A673 (cell line): ENCODE measurements at regions not wholly inside any gene's neighbourhood (a gene's known extent, or its start where the extent isn't known, plus 50 kb on each side); places are given as distances from the start of the nearest gene placed in this dataset.

ENCODE experiments used
- BruUV-seq: library from RNA; stranded (reverse); fragments of 400-500 nt; replicated peaks from 2 replicates; lab custom pipeline; 2021; lab: Mats Ljungman, UMichigan
- CTCF ChIA-PET: fragments of 300-600 bp; sonication (Branson Sonifier 250); formaldehyde crosslinking; loops from one replicate; lab custom pipeline; 2022; ENCODE audit warnings: antibody characterized with exemption; lab: Charles Lee
- POLR2A ChIA-PET: fragments of 300-600 bp; sonication (Branson Sonifier 250); formaldehyde crosslinking; loops from one replicate; lab custom pipeline; 2022; ENCODE audit warnings: antibody characterized with exemption; ENCODE audit not compliant: low non-redundant PET; lab: Charles Lee
- DNase-seq: peaks from one replicate; pipeline ENCODE4 v3.0.0-alpha.2; 2015; ENCODE audit warnings: low spot score
- H3K27ac ChIP-seq: fragments of 200-600 bp; sonication (generic); 2 replicates; pipeline ENCODE4 v1.5.1; 2016; ENCODE audit warnings: mixed run types, low read depth, mild to moderate bottlenecking, mixed read lengths, antibody characterized with exemption, low read length; ENCODE audit not compliant: poor library complexity, severe bottlenecking
- H3K27me3 ChIP-seq: fragments of 200-600 bp; sonication (generic); replicated peaks from 2 replicates; pipeline ENCODE4 v1.6.1; 2017; ENCODE audit warnings: mixed run types, low read depth, mild to moderate bottlenecking, mixed read lengths, antibody characterized with exemption, low read length; ENCODE audit not compliant: insufficient read depth, poor library complexity
- H3K36me3 ChIP-seq: fragments of 200-600 bp; sonication (generic); 2 replicates; pipeline ENCODE4 v1.6.1; 2016; ENCODE audit warnings: mixed run types, mild to moderate bottlenecking, mixed read lengths, antibody characterized with exemption, low read length; ENCODE audit not compliant: insufficient read depth, poor library complexity, severe bottlenecking
- H3K4me1 ChIP-seq: fragments of 200-600 bp; sonication (generic); 2 replicates; pipeline ENCODE4 v1.6.1; 2017; ENCODE audit warnings: mixed run types, mild to moderate bottlenecking, mixed read lengths, antibody characterized with exemption, low read length; ENCODE audit not compliant: insufficient read depth, poor library complexity, severe bottlenecking
- H3K4me3 ChIP-seq: fragments of 200-600 bp; sonication (generic); 2 replicates; pipeline ENCODE4 v1.5.1; 2016; ENCODE audit warnings: low read depth, mixed run types, mild to moderate bottlenecking, mixed read lengths, low read length; ENCODE audit not compliant: poor library complexity, severe bottlenecking
- H3K9me3 ChIP-seq: fragments of 200-600 bp; sonication (generic); 2 replicates; pipeline ENCODE4 v1.6.1; 2016; ENCODE audit warnings: mixed run types, low read depth, mild to moderate bottlenecking, mixed read lengths, antibody characterized with exemption, low read length; ENCODE audit not compliant: poor library complexity, severe bottlenecking
- EZH2 ChIP-seq: fragments of 200-600 bp; sonication (generic); IDR thresholded peaks from 2 replicates; pipeline ENCODE4 v1.6.1; 2017; ENCODE audit warnings: borderline replicate concordance, low read depth, mild to moderate bottlenecking, mixed read lengths, antibody characterized with exemption, low read length; ENCODE audit not compliant: poor library complexity, severe bottlenecking
- intact Hi-C: fragments of 100-400 bp; cut with micrococcal nuclease; formaldehyde crosslinking; loops from one replicate; pipeline ENCODE4 v1.10.0; 2022; ENCODE audit not compliant: unreplicated experiment
- TF ChIP-seq, protein P1 (sequence below): fragments of 300-800, 200-600 bp; sonication (generic); conservative IDR thresholded peaks from 2 replicates; pipeline ENCODE4 v1.5.1; 2017; ENCODE audit warnings: low read depth, mild to moderate bottlenecking, antibody characterized with exemption, low read length, moderate library complexity, mixed read lengths

DNA sequence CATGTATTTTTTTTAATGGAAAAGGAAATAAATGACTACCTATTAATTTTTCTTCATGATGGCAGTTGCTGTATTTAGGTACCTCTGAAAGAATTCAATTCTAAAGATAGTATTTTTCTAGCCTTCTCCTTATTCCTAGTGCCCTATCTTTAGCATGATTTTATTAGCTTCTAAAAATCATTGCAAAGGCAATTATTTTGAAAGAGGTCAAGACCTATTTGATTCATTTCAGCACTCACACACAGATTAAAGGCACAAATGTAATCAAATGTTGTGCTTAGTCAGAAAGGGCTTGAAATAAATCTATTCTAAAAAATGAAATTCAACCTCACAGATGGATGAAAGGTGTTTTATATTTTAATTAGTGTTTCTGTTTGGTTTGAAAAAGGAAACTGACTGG is 74.8 kb upstream of the POF1B start:
- CTCF ChIA-PET = no interaction called here
- Histone ChIP-seq H3K36me3 (no peaks in the 10 kb centered on the region), H3K4me3 (no peak overlapping the region), H3K4me1 (no peaks in the 10 kb centered on the region), H3K27me3 (no peaks in the 10 kb centered on the region), H3K9me3 (no peaks in the 10 kb centered on the region), H3K27ac (no peak overlapping the region)
- TF ChIP-seq, protein P1, sequence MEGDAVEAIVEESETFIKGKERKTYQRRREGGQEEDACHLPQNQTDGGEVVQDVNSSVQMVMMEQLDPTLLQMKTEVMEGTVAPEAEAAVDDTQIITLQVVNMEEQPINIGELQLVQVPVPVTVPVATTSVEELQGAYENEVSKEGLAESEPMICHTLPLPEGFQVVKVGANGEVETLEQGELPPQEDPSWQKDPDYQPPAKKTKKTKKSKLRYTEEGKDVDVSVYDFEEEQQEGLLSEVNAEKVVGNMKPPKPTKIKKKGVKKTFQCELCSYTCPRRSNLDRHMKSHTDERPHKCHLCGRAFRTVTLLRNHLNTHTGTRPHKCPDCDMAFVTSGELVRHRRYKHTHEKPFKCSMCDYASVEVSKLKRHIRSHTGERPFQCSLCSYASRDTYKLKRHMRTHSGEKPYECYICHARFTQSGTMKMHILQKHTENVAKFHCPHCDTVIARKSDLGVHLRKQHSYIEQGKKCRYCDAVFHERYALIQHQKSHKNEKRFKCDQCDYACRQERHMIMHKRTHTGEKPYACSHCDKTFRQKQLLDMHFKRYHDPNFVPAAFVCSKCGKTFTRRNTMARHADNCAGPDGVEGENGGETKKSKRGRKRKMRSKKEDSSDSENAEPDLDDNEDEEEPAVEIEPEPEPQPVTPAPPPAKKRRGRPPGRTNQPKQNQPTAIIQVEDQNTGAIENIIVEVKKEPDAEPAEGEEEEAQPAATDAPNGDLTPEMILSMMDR = no peak
- no peak for TF ChIP-seq EZH2
- intact Hi-C loops = no loop called here
- BruUV-seq = no TSS peak
- POLR2A ChIA-PET = no interaction called here
- DNase-seq = no peak

DNA sequence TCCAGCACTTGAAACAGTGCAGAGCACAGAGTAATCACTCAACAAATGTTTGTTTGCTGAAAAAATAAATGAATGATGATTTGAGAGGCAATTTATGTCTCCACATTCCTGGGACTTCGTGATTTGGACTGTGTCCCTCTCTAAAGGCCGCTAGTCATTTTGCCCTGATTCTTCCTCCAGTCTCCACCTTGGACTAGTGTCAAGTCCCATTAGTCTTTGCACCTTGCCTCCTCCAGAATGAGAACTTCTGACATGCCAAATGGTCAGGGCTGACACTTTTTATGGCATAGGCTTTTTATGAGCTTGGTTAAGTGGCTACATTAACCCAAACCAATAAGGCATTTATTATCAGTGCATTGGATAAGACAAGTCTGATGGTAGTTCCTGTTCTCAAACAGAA is 65.1 kb upstream of the POF1B start:
- DNase-seq = no peak
- TF ChIP-seq EZH2 = no peak
- TF ChIP-seq, protein P1 = no peak
- Histone ChIP-seq H3K4me1 (no peaks in the 10 kb centered on the region), H3K9me3 (peaks cover 10% of the 10 kb centered on the region), H3K4me3 (no peak overlapping the region), H3K27ac (no peak overlapping the region), H3K27me3 (no peaks in the 10 kb centered on the region), H3K36me3 (no peaks in the 10 kb centered on the region)
- ChIA-PET POLR2A (no interaction called here), CTCF (no interaction called here)
- intact Hi-C loops = no loop called here
- BruUV-seq = no TSS peak
